Fibroblast of upper back skin (primary cell): ENCODE measurements at regions not wholly inside any gene's neighbourhood (a gene's known extent, or its start where the extent isn't known, plus 50 kb on each side); places are given as distances from the start of the nearest gene placed in this dataset.

Experiments used
- DNase-seq: peaks from one replicate; pipeline ENCODE4 v3.0.0-alpha.2; 2013

GRCh38 chr10:85515316-85515715, 851.3 kb downstream of the GRID1 start:
- no peak for DNase-seq

GRCh38 chr10:85524001-85524666, 842.5 kb downstream of the GRID1 start:
- DNase-seq, result peak; percentile 22

GRCh38 chr10:85527616-85528317, 838.8 kb downstream of the GRID1 start:
- peak; percentile 6 for DNase-seq

GRCh38 chr10:85528318-85528652, 838.3 kb downstream of the GRID1 start:
- no peak for DNase-seq

- DNase-seq, result no peak
These were observed 834.9 kb downstream of the GRID1 start for GRCh38 chr10:85531706-85532105.

GRCh38 chr10:85532773-85533172, 833.8 kb downstream of the GRID1 start:
- no peak for DNase-seq

- DNase-seq, result no peak
These were observed 830.7 kb downstream of the GRID1 start for GRCh38 chr10:85535926-85536325.

GRCh38 chr10:85537561-85537960, 829.0 kb downstream of the GRID1 start:
- no peak for DNase-seq

- no peak for DNase-seq
These were observed 828.0 kb downstream of the GRID1 start for GRCh38 chr10:85538601-85539000.

- DNase-seq, result no peak
These were observed 824.4 kb downstream of the GRID1 start for GRCh38 chr10:85542152-85542551.

- no peak for DNase-seq
These were observed 823.5 kb downstream of the GRID1 start for GRCh38 chr10:85542936-85543730.

- no peak for DNase-seq
These were observed 821.6 kb downstream of the GRID1 start for GRCh38 chr10:85544956-85545355.

- DNase-seq, result no peak
These were observed 820.7 kb downstream of the GRID1 start for GRCh38 chr10:85545874-85546273.

GRCh38 chr10:85547460-85548023, 819.1 kb downstream of the GRID1 start:
- no peak for DNase-seq

GRCh38 chr10:85548034-85548433, 818.6 kb downstream of the GRID1 start:
- DNase-seq, result peak; percentile 14
